ENCODE measurements at regions not wholly inside any gene's neighbourhood (a gene's known extent, or its start where the extent isn't known, plus 50 kb on each side); places are given as distances from the start of the nearest gene placed in this dataset.

- TF ChIP-seq CTCF (IDR thresholded peaks at IDR 0.05) (no peak), SIN3A (IDR thresholded peaks at IDR 0.05; ENCODE audit: borderline replicate concordance, insufficient read depth, low read depth, low read length) (no peak), POLR2AphosphoS5 (IDR thresholded peaks at IDR 0.05; ENCODE audit: low read depth, low read length) (no peak)
Observed at GRCh38 chr2:136505462-136505861, 259.9 kb upstream of the THSD7B start.
